Testis (tissue), 2 donors: ENCODE measurements at regions not wholly inside any gene's neighbourhood (a gene's known extent, or its start where the extent isn't known, plus 50 kb on each side); places are given as distances from the start of the nearest gene placed in this dataset.

Experiments
- DNase-seq: peaks from one replicate; pipeline ENCODE4 v3.0.0-alpha.2; 2019
- H3K27ac ChIP-seq, 2 donors: fragments of 200-600 bp; sonication (generic); one replicate each; pipeline ENCODE4 v1.5.1; 2019
- H3K27me3 ChIP-seq: fragments of 200-600 bp; sonication (generic); one replicate; pipeline ENCODE4 v1.5.1; 2019
- H3K36me3 ChIP-seq: fragments of 200-600 bp; sonication (generic); one replicate; pipeline ENCODE4 v1.5.1; 2017; ENCODE audit warnings: low read depth; ENCODE audit errors: missing control alignments
- H3K4me1 ChIP-seq: fragments of 200-600 bp; sonication (generic); one replicate; pipeline ENCODE4 v1.5.1; 2019
- H3K4me3 ChIP-seq, 2 donors: fragments of 200-600 bp; sonication (generic); one replicate each; pipeline ENCODE4 v1.5.1; 2017 to 2019
- H3K9me3 ChIP-seq: fragments of 200-600 bp; sonication (generic); one replicate; pipeline ENCODE4 v1.5.1; 2017
- CTCF ChIP-seq, 3 experiments: fragments of 450-650 bp in 2 of 3; fragments of 200-600 bp in 1 of 3; sonication (generic) in 1 of 3; IDR thresholded peaks; one replicate each; pipeline ENCODE4 v1.5.1; 2016 to 2019; ENCODE audit warnings: antibody characterized with exemption in 3 of 3, mild to moderate bottlenecking in 2 of 3, moderate library complexity in 1 of 3
- POLR2A ChIP-seq: fragments of 450-650 bp; IDR thresholded peaks from one replicate; pipeline ENCODE4 v1.6.1; 2017; ENCODE audit warnings: antibody characterized with exemption, mild to moderate bottlenecking, moderate library complexity
- WGBS, 2 donors: methylation state at CpG; one replicate each; pipeline ENCODE4 v1.1.5; 2018; 5-methylcytosine and 5-hydroxymethylcytosine counted together
- intact Hi-C: fragments of 100-400 bp; cut with DNase I; formaldehyde crosslinking; loops from one replicate; pipeline ENCODE4 v1.15.1; 2023; ENCODE audit warnings: low total_unique reads

- H3K4me3 ChIP-seq, result no peak overlapping the region
- H3K4me1 ChIP-seq, result no peaks in the 10 kb centered on the region
- no peak overlapping the region for H3K27ac ChIP-seq
- WGBS, 2 donors, result 65% methylated on average over 8 of the region's 8 CpGs
- no peaks in the 10 kb centered on the region for H3K27me3 ChIP-seq
- no peaks in the 10 kb centered on the region for H3K36me3 ChIP-seq
- TF ChIP-seq POLR2A (no peak), CTCF (IDR thresholded peaks at IDR 0.05) (no peak)
- DNase-seq, result no peak
- intact Hi-C loops, result no loop called here
- H3K9me3 ChIP-seq, result no peaks in the 10 kb centered on the region
Observed at GRCh38 chr3:103847081-103848062, 1412.6 kb downstream of the ZPLD1 start.

GRCh38 chr3:103851793-103852192 is 1417.0 kb downstream of the ZPLD1 start:
- H3K27me3 ChIP-seq, result no peaks in the 10 kb centered on the region
- TF ChIP-seq CTCF (IDR thresholded peaks at IDR 0.05) (no peak), POLR2A (no peak)
- intact Hi-C loops, result no loop called here
- no peaks in the 10 kb centered on the region for H3K4me1 ChIP-seq
- no peaks in the 10 kb centered on the region for H3K9me3 ChIP-seq
- H3K4me3 ChIP-seq, result no peak overlapping the region
- H3K27ac ChIP-seq, result no peak overlapping the region
- no peaks in the 10 kb centered on the region for H3K36me3 ChIP-seq
- DNase-seq, result no peak

GRCh38 chr3:103862415-103862814 is 1427.6 kb downstream of the ZPLD1 start:
- intact Hi-C loops, result no loop called here
- H3K4me1 ChIP-seq, result no peaks in the 10 kb centered on the region
- no peak for TF ChIP-seq CTCF (IDR thresholded peaks at IDR 0.05)
- TF ChIP-seq POLR2A, result no peak
- H3K27me3 ChIP-seq, result no peaks in the 10 kb centered on the region
- no peak overlapping the region for H3K4me3 ChIP-seq
- no peaks in the 10 kb centered on the region for H3K36me3 ChIP-seq
- no peaks in the 10 kb centered on the region for H3K9me3 ChIP-seq
- no peak for DNase-seq
- H3K27ac ChIP-seq, result no peak overlapping the region

- Histone ChIP-seq H3K27ac (no peak overlapping the region), H3K36me3 (no peaks in the 10 kb centered on the region), H3K9me3 (no peaks in the 10 kb centered on the region), H3K4me1 (no peaks in the 10 kb centered on the region), H3K4me3 (no peak overlapping the region), H3K27me3 (no peaks in the 10 kb centered on the region)
- intact Hi-C loops, result no loop called here
- TF ChIP-seq CTCF (IDR thresholded peaks at IDR 0.05) (no peak), POLR2A (no peak)
- 90% methylated on average over 3 of the region's 3 CpGs for WGBS, 2 donors
- DNase-seq, result no peak
Observed at GRCh38 chr3:103863381-103863780, 1428.6 kb downstream of the ZPLD1 start.

- Histone ChIP-seq H3K27me3 (no peaks in the 10 kb centered on the region), H3K36me3 (no peaks in the 10 kb centered on the region), H3K4me1 (no peaks in the 10 kb centered on the region), H3K9me3 (no peaks in the 10 kb centered on the region), H3K4me3 (no peak overlapping the region), H3K27ac (no peak overlapping the region)
- WGBS, 2 donors, result 90 to 94% methylated on average over 3 of the region's 3 CpGs
- intact Hi-C loops, result no loop called here
- no peak for DNase-seq
- no peak for TF ChIP-seq CTCF (IDR thresholded peaks at IDR 0.05)
- no peak for TF ChIP-seq POLR2A
Observed at GRCh38 chr3:103866113-103866512, 1431.3 kb downstream of the ZPLD1 start.
